ENCODE measurements at regions not wholly inside any gene's neighbourhood (a gene's known extent, or its start where the extent isn't known, plus 50 kb on each side); places are given as distances from the start of the nearest gene placed in this dataset.

DNA sequence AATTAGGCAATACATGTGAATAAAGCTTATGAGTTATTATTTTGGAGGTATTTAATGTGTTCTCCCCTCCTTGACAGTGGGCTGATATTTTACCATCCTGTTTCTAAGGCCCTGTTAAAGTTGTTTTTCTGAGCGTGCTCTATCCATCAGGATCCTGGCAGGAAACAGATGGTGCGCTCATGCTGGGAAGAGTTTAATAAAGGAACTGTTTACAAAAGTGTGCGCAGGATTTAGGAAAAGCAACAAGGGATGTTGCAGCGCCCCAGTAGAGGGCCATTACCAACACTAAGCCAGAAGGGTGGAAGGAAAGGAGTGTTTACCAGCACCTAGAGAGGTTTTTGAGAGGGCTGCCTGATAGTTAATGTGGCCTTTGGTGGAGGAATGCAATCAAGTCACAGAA lies 374.5 kb downstream of the KCNRG start:
- Histone ChIP-seq H3K9me3 (ENCODE audit: low read depth, low read length) (no peaks in the 10 kb centered on the region), H3K36me3 (ENCODE audit: insufficient read depth, low read length) (no peaks in the 10 kb centered on the region), H3K27ac (ENCODE audit: low read depth, low read length) (no peak overlapping the region), H2AFZ (ENCODE audit: low read length) (no peak overlapping the region), H3K27me3 (ENCODE audit: insufficient read depth, low read length) (no peaks in the 10 kb centered on the region), H3K79me2 (ENCODE audit: insufficient read depth, low read length) (no peaks in the 10 kb centered on the region), H3K4me3 (ENCODE audit: insufficient read depth, low read length) (no peak overlapping the region), H4K20me1 (ENCODE audit: insufficient read depth, low read length) (no peaks in the 10 kb centered on the region), H3K4me2 (ENCODE audit: insufficient read depth, low read length) (no peak overlapping the region), H3K4me1 (ENCODE audit: insufficient read depth, low read length) (peaks cover 12% of the 10 kb centered on the region)
- TF ChIP-seq CTCF (IDR thresholded peaks at IDR 0.05; ENCODE audit: extremely low read depth, low read depth, low read length) = no peak
- DNase-seq (ENCODE audit: insufficient read length, low spot score, missing footprints) = no peak

DNA sequence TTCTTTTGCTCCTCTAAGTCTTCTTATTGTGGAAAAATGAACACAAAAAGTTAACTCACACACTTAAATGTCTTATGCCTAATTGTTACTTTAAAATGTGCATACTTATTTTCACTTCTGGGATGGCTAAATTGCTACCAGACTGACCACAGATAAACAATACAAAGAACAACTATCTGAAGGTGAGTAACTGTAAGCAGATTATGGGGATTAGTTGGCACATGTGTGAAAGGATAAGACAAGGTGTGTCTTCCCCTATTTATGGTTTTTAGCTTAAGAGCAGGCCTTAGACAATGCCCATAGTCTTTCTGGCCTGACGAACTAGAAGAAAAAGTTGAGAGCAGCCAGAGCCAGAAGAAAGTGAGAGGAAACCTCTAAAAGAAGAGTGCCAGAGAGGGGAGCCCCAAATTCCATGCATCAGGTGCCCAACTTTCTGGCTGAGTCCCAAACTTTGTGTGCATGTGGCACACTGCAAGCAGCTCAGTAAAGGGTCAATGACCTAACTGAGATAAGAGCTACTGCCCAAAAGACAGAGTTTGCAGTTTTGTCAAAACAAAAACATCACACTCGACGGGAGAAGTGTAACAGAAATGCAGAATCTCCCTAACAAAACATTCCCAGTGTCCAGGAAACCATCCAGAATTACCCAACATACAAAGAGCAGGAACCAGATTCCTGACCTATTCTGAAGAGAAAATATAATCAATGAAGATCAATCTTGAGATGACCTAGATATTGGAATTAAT lies 375.4 kb downstream of the KCNRG start:
- Histone ChIP-seq H3K9me3 (ENCODE audit: low read depth, low read length) (no peaks in the 10 kb centered on the region), H3K27ac (ENCODE audit: low read depth, low read length) (no peak overlapping the region), H3K27me3 (ENCODE audit: insufficient read depth, low read length) (no peaks in the 10 kb centered on the region), H4K20me1 (ENCODE audit: insufficient read depth, low read length) (no peaks in the 10 kb centered on the region), H3K4me3 (ENCODE audit: insufficient read depth, low read length) (no peak overlapping the region), H3K4me1 (ENCODE audit: insufficient read depth, low read length) (peaks cover 12% of the 10 kb centered on the region), H2AFZ (ENCODE audit: low read length) (peak overlapping the region; percentile 16), H3K79me2 (ENCODE audit: insufficient read depth, low read length) (no peaks in the 10 kb centered on the region), H3K36me3 (ENCODE audit: insufficient read depth, low read length) (no peaks in the 10 kb centered on the region), H3K4me2 (ENCODE audit: insufficient read depth, low read length) (no peak overlapping the region)
- no peak for TF ChIP-seq CTCF (IDR thresholded peaks at IDR 0.05; ENCODE audit: extremely low read depth, low read depth, low read length)
- DNase-seq (ENCODE audit: insufficient read length, low spot score, missing footprints) = peak; percentile 50

DNA sequence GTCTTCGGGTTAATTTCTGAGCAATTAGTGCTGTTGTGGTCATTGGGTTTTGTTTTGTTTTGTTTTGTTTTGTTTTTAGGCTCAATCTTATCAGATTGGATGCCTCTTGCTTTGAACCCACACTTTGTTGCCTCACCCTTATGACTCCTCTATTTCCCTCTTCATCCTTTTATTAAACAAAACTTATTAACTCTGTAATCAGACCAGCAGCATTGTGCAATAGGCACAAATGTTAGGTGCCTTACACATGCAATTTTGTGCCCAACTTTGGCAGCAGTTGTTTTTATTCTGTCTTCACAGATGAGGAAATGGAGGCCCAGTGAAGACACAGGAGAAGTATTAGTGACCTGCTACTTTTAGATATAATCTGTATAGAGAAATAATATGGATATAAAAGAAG lies 377.7 kb downstream of the KCNRG start:
- H3K79me2 ChIP-seq (ENCODE audit: insufficient read depth, low read length) = no peaks in the 10 kb centered on the region
- H3K4me1 ChIP-seq (ENCODE audit: insufficient read depth, low read length) = no peaks in the 10 kb centered on the region
- no peak for TF ChIP-seq CTCF (IDR thresholded peaks at IDR 0.05; ENCODE audit: extremely low read depth, low read depth, low read length)
- DNase-seq (ENCODE audit: insufficient read length, low spot score, missing footprints) = no peak
- no peaks in the 10 kb centered on the region for H3K27me3 ChIP-seq (ENCODE audit: insufficient read depth, low read length)
- H3K27ac ChIP-seq (ENCODE audit: low read depth, low read length) = no peak overlapping the region
- no peaks in the 10 kb centered on the region for H4K20me1 ChIP-seq (ENCODE audit: insufficient read depth, low read length)
- H3K9me3 ChIP-seq (ENCODE audit: low read depth, low read length) = no peaks in the 10 kb centered on the region
- no peak overlapping the region for H2AFZ ChIP-seq (ENCODE audit: low read length)
- no peak overlapping the region for H3K4me2 ChIP-seq (ENCODE audit: insufficient read depth, low read length)
- no peak overlapping the region for H3K4me3 ChIP-seq (ENCODE audit: insufficient read depth, low read length)
- H3K36me3 ChIP-seq (ENCODE audit: insufficient read depth, low read length) = no peaks in the 10 kb centered on the region

DNA sequence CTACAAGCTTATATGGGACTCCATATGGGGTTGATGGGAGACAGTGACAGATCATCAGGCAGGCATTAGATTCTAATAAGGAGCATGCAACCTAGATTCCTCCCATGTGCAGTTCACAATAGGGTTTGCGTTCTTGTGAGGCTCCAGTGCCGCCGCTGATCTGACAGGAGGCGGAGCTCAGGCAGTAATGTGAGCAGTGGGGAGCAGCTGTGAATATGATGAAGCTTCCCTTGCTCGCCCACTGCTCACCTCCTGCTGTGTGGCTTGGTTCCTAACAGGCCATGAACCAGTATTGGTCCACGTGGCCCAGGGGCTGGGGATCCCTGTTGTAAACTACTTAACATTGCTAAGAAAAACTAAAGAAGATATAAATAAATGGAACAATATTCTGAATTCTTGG lies 378.4 kb downstream of the KCNRG start:
- Histone ChIP-seq H3K27ac (ENCODE audit: low read depth, low read length) (no peak overlapping the region), H3K79me2 (ENCODE audit: insufficient read depth, low read length) (no peaks in the 10 kb centered on the region), H3K36me3 (ENCODE audit: insufficient read depth, low read length) (no peaks in the 10 kb centered on the region), H3K4me1 (ENCODE audit: insufficient read depth, low read length) (no peaks in the 10 kb centered on the region), H4K20me1 (ENCODE audit: insufficient read depth, low read length) (no peaks in the 10 kb centered on the region), H3K4me2 (ENCODE audit: insufficient read depth, low read length) (no peak overlapping the region), H3K27me3 (ENCODE audit: insufficient read depth, low read length) (no peaks in the 10 kb centered on the region), H3K4me3 (ENCODE audit: insufficient read depth, low read length) (no peak overlapping the region), H2AFZ (ENCODE audit: low read length) (no peak overlapping the region), H3K9me3 (ENCODE audit: low read depth, low read length) (no peaks in the 10 kb centered on the region)
- no peak for TF ChIP-seq CTCF (IDR thresholded peaks at IDR 0.05; ENCODE audit: extremely low read depth, low read depth, low read length)
- no peak for DNase-seq (ENCODE audit: insufficient read length, low spot score, missing footprints)

All from osteoblast (primary cell).